HAP-1 (cell line): ENCODE measurements at regions not wholly inside any gene's neighbourhood (a gene's known extent, or its start where the extent isn't known, plus 50 kb on each side); places are given as distances from the start of the nearest gene placed in this dataset.
"Not testable (repeated sequence)": the region's sequence is repeated elsewhere in the genome, so short reads cannot be mapped to it uniquely, and the experiment has no call there.

ENCODE experiments used
- DNase-seq, 2 experiments: peaks; one replicate each; pipeline ENCODE4 v3.0.0-alpha.2; 2016 to 2020; ENCODE audit warnings: low spot score in 2 of 2
- H3K27me3 ChIP-seq: fragments of 250-450 bp; sonication (Bioruptor Pico); 2 replicates; pipeline ENCODE4 v1.5.1; 2020; ENCODE audit warnings: low read depth, mild to moderate bottlenecking, moderate library complexity
- H3K36me3 ChIP-seq: fragments of 250-450 bp; sonication (Bioruptor Pico); replicated peaks from 2 replicates; pipeline ENCODE4 v1.5.1; 2020; ENCODE audit warnings: mild to moderate bottlenecking
- H3K4me1 ChIP-seq: fragments of 250-450 bp; sonication (Bioruptor Pico); 2 replicates; pipeline ENCODE4 v1.5.1; 2020; ENCODE audit warnings: mild to moderate bottlenecking
- H3K4me3 ChIP-seq: fragments of 250-450 bp; sonication (Bioruptor Pico); 2 replicates; pipeline ENCODE4 v1.5.1; 2020; ENCODE audit warnings: mild to moderate bottlenecking, moderate library complexity
- H3K9me3 ChIP-seq: fragments of 250-450 bp; sonication (Bioruptor Pico); 2 replicates; pipeline ENCODE4 v1.5.1; 2020; ENCODE audit warnings: mild to moderate bottlenecking, moderate library complexity
- in situ Hi-C: fragments of 300-500 bp; cut with MboI; formaldehyde crosslinking; loops from 3 replicates; pipeline ENCODE4 v1.14.3; 2020; ENCODE audit warnings: low sequenced_read_pairs, inconsistent platforms, mixed read lengths

DNA sequence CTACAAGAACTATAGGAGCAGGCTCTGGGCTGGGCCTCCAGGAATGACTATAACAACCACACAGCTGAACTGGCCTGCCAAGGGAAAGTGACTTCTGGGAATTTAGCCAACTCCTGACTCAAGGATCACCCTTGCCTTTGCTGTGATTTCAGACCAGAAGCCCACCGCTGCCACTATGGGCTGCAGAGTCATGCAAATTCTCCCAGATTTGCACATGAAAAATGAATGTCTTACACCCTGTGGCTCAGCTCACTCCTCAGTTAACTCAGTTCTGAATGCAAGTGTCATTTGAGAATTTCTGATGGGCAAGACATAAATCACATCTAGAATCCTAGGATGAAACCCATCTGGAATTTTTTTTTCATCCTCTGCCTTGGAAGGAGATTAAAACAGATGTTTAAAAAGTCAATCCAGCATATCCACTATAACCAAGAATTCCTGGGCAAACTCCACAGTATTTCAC is 186.5 kb upstream of the BET1 start:
- Histone ChIP-seq H3K9me3 (no peaks in the 10 kb centered on the region), H3K27me3 (no peaks in the 10 kb centered on the region), H3K36me3 (no peaks in the 10 kb centered on the region), H3K4me1 (no peaks in the 10 kb centered on the region), H3K4me3 (no peak overlapping the region)
- peak in 1 of 2 experiments; percentile 26 for DNase-seq
- in situ Hi-C loops: no loop called here

DNA sequence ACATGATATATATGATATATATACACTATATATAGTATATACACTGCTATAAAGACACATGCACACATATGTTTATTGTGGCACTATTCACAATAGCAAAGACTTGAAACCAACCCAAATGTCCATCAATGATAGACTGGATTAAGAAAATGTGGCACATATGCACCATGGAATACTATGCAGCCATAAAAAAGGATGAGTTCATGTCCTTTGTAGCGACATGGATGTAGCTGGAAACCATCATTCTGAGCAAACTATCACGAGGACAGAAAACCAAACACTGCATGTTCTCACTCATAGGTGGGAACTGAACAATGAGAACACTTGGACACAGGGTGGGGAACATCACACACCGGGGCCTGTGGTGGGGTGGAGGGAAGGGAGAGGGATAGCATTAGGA is 190.3 kb upstream of the BET1 start:
- H3K4me1 ChIP-seq, DNase-seq, H3K9me3 ChIP-seq, H3K36me3 ChIP-seq, H3K27me3 ChIP-seq, H3K4me3 ChIP-seq, in situ Hi-C loops: not testable (repeated sequence)

DNA sequence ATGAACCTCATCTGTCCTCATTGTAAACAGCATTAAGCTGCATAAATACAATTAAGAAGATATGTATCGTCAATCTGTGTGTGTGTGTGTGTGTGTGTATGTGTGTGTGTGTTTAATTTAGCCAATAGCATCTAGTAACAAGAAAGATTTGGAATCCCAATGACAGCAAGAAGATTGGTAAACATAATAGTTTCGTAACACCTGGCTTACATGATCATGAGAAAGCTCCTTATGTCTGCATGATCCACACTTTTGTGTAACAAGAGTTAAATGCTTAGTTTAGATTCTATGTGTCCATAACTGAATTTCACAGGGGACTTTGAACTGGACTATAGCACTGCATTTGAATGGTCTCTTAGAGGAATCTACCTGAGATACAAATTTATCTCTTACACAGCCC is 191.0 kb upstream of the BET1 start:
- H3K27me3 ChIP-seq: no peaks in the 10 kb centered on the region
- no peak overlapping the region for H3K4me3 ChIP-seq
- H3K9me3 ChIP-seq: no peaks in the 10 kb centered on the region
- in situ Hi-C loops: no loop called here
- DNase-seq: no peak
- no peaks in the 10 kb centered on the region for H3K4me1 ChIP-seq
- no peaks in the 10 kb centered on the region for H3K36me3 ChIP-seq

DNA sequence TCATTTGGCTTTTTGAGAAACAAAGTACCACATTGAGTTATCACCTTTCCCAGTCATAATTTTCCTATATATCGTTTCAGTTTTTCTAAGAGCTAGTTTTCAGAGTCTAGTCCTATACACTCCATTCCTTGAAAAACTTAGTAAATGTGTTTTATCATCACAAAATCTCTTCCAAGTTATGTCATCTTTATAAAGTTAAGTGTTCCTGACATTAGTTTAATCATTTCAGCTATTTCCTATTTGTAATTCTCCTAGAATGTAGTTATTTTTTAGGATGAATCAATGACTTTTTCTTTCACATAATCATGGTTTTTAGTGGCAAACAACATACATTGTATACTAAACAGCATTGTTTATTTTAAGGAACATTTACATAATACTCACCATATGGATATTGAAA is 191.7 kb upstream of the BET1 start:
- no peak for DNase-seq
- Histone ChIP-seq H3K4me3 (no peak overlapping the region), H3K27me3 (no peaks in the 10 kb centered on the region), H3K36me3 (no peaks in the 10 kb centered on the region), H3K9me3 (no peaks in the 10 kb centered on the region), H3K4me1 (no peaks in the 10 kb centered on the region)
- in situ Hi-C loops: no loop called here

DNA sequence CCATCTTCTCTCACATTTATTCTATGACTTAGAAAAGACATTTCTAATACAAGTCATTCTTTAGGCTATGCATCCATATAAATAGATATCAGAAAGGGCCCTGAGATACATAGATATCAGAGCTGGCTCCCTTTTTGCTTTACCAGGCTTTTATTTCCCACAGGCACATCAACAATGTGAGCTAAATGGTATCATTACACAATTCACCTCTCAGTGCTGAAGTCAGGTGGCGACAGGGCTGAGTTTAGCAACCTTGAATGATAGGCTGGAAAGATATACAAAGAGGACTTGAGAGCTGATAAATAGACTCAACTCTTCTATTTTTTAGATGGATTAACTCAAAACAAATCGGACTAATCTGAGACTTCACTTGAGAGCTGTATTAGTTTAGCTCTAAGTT is 189.2 kb upstream of the COL1A2 start:
- H3K36me3 ChIP-seq: no peaks in the 10 kb centered on the region
- in situ Hi-C loops: no loop called here
- H3K27me3 ChIP-seq: peaks cover 3% of the 10 kb centered on the region; the same call in 1 of the 2 replicates
- H3K9me3 ChIP-seq: no peaks in the 10 kb centered on the region
- no peak overlapping the region for H3K4me3 ChIP-seq
- DNase-seq: no peak
- H3K4me1 ChIP-seq: no peaks in the 10 kb centered on the region

DNA sequence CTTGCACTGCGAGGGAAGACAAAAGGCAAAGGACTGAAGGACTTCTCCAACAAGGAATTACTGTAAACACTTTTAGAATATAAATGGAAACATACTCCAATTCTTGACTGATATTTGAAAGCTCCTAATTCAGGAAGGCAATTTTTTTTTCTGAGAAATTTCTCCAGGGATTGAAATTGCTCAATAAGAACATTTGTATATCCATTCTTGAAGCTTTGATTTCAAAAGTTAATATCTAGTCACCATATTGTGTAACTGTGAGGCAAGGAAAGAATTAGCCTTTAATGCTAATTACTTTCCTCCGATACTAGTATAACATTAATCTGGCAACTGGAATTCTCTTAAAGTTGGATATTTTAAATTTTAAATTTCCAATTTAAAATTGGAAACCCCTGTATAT is 188.4 kb upstream of the COL1A2 start:
- H3K4me1 ChIP-seq: no peaks in the 10 kb centered on the region

DNA sequence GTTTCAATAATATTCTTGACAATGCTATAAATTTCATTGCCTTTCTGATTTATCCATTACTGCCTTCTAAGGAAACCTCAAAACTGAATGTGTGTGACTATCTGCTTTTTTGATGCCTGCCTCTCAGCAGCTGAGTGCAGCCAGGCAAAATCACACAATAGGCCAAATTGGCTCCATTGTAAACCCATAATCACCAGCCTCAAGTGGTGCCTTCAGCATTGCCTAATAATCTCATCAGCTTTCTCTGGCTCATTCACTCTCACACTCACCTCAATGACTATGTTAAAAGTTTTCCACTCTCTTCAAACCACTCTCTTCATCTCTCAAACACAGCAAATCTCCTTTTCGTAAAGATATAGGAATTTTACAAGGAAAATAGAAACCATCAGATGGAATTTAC is 182.5 kb upstream of the COL1A2 start:
- Histone ChIP-seq H3K9me3 (0 out of 2 replicates have a peak, but pooled peaks cover 2% of the 10 kb centered on the region), H3K36me3 (no peaks in the 10 kb centered on the region), H3K4me3 (no peak overlapping the region), H3K27me3 (peaks cover 3% of the 10 kb centered on the region; the same call in 1 of the 2 replicates), H3K4me1 (no peaks in the 10 kb centered on the region)
- in situ Hi-C loops: no loop called here
- DNase-seq: no peak

More for the DNA sequence above, 188.4 kb upstream of the COL1A2 start:
- in situ Hi-C loops: no loop called here
- Histone ChIP-seq H3K9me3 (no peaks in the 10 kb centered on the region), H3K4me3 (no peak overlapping the region), H3K27me3 (peaks cover 3% of the 10 kb centered on the region; the same call in 1 of the 2 replicates), H3K36me3 (no peaks in the 10 kb centered on the region)
- no peak for DNase-seq

DNA sequence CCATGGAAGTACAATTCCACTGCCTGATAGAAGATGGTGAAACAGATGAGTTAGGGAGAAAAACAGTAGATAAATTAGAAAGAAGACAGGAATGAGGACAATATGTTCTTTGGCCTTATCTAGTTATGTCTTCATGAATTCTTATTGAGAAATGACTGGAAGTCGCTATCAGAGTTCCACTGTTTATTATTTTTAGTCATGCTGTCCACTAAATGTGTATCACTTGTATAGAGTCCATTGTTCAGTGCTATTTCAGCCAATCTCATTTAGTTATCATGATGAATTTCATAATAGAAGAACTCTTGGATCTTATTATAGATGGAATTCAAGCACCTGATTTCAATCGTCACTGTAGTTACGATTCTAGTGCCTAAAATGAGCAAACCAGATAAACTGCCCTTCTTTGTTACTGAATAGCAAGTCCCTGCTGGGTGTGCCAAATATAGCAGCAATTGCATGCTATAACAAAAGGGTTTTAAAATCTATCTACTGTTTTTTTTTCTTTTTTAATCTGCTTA is 177.7 kb upstream of the COL1A2 start:
- H3K36me3 ChIP-seq: no peaks in the 10 kb centered on the region
- H3K27me3 ChIP-seq: no peaks in the 10 kb centered on the region
- H3K4me1 ChIP-seq: no peaks in the 10 kb centered on the region
- H3K9me3 ChIP-seq: 0 out of 2 replicates have a peak, but pooled peaks cover 2% of the 10 kb centered on the region
- DNase-seq: no peak
- H3K4me3 ChIP-seq: no peak overlapping the region
- in situ Hi-C loops: no loop called here

DNA sequence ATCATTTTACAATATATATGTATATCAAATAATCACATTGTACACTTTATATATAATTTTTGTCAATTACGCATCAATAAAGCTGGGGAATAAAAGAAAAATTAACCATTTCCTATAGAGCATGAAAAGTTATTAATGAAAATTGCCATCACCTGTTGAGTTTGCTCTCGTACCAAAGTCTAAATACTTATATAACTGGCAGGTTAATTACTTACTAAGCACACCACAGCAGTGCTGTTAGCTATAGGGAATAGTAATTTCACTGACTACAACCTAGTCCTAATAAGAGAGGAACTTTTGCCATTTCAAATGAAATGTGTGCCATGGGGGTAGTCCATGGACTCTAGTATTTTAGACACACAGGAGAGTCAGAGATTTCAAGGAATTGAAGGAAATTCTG is 176.9 kb upstream of the COL1A2 start:
- Histone ChIP-seq H3K36me3 (no peaks in the 10 kb centered on the region), H3K4me1 (no peaks in the 10 kb centered on the region), H3K27me3 (no peaks in the 10 kb centered on the region), H3K4me3 (no peak overlapping the region), H3K9me3 (0 out of 2 replicates have a peak, but pooled peaks cover 2% of the 10 kb centered on the region)
- no peak for DNase-seq
- in situ Hi-C loops: no loop called here

DNA sequence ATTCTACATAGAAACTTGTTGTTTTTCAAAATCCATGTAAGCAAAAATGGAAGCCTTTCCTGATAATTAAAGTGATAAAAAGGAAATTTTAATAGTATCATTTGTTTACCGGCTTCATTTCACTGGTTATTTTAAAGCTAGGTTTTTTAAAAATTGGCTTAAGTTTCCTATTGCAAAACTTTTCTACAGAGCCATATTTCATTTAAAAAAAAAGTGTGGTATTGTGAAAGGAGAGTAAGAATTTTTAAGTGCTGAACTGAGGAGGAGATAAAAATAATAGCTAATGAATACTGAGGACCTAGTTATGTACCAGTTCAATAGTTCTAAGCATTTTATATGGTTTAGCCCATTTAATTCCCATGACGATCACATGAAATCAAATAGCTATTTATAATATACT is 172.2 kb upstream of the COL1A2 start:
- in situ Hi-C loops: no loop called here
- no peaks in the 10 kb centered on the region for H3K9me3 ChIP-seq
- DNase-seq: no peak
- H3K4me1 ChIP-seq: no peaks in the 10 kb centered on the region
- H3K36me3 ChIP-seq: no peaks in the 10 kb centered on the region
- H3K27me3 ChIP-seq: no peaks in the 10 kb centered on the region
- H3K4me3 ChIP-seq: no peak overlapping the region

DNA sequence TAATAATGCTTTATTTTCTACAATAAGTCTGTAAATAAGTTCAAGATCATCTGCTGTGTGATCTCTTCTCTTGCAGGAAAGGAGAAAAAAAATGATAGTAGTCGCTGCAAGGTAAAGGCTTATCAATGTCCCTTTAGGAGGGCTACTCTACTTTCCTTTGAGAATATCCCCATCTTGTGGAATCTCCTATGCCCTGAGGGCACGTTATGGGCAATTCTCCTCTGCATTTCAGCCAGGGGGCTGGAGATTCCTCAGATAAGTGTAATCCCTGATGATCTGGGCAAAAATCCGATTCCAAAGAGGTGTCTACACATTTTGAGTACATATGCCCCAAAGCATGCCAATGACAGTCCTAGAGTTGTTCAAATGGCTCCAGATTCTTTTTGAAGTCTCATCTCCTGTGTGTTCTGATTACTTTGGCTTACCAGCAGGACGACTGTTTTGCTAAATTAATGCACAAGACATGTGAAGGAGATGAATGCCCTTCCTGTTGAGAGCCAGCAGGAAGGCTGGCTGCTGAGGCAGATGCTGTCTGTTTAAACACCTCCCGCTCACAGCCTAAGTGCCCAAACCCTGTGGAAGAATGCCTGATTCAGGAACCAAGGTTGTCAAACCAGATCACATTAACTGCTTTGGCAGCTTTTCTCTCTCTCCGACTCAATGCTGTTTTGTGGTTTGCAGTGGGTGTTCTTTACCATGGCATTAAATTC is 171.2 kb upstream of the COL1A2 start:
- in situ Hi-C loops: no loop called here
- peak in 1 of 2 experiments; percentile 11 for DNase-seq
- H3K36me3 ChIP-seq: no peaks in the 10 kb centered on the region
- H3K27me3 ChIP-seq: no peaks in the 10 kb centered on the region
- no peaks in the 10 kb centered on the region for H3K4me1 ChIP-seq
- no peak overlapping the region for H3K4me3 ChIP-seq
- H3K9me3 ChIP-seq: no peaks in the 10 kb centered on the region

DNA sequence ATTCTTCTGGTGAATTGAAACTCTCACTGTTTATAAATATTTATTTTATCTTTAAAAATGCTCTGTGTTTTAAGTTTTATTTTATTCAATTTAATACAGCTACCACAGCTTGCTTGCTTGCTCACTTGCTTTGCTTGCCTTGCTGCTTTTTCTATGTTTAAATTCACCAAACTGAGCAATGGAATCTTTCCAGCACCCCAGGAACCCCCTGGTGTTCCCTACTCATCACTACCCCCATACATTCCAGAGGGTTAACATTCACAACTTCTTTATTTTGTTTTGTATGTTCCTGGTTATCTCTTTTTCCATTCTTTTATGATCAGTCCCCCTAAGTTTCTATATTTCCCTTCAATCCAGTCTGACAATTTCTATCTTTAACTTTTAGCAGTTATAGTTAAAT is 166.5 kb upstream of the COL1A2 start:
- Histone ChIP-seq H3K4me3 (no peak overlapping the region), H3K4me1 (no peaks in the 10 kb centered on the region), H3K36me3 (no peaks in the 10 kb centered on the region), H3K9me3 (no peaks in the 10 kb centered on the region), H3K27me3 (no peaks in the 10 kb centered on the region; the same call in 1 of the 2 replicates)
- in situ Hi-C loops: no loop called here
- no peak for DNase-seq

DNA sequence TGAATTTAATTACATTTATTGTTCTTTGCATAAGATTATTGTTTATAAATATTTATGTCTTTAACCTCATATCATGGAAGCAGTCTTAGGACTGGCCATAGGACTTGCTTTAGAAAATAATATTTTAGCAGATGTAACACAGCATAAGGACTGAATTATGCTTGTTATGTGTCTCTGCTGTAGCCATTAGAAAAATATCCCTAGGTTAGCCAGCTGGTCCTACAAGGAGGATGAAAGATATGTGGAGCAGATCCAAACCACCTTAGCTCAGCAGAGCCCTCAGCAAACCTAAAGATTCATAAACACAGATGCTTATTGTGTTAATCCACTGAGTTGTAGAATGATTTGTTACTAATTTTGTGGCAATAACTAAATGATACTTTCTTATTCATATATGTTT is 166.0 kb upstream of the COL1A2 start:
- Histone ChIP-seq H3K4me1 (no peaks in the 10 kb centered on the region), H3K36me3 (no peaks in the 10 kb centered on the region), H3K9me3 (no peaks in the 10 kb centered on the region), H3K27me3 (no peaks in the 10 kb centered on the region; the same call in 1 of the 2 replicates), H3K4me3 (no peak overlapping the region)
- in situ Hi-C loops: no loop called here
- no peak for DNase-seq

DNA sequence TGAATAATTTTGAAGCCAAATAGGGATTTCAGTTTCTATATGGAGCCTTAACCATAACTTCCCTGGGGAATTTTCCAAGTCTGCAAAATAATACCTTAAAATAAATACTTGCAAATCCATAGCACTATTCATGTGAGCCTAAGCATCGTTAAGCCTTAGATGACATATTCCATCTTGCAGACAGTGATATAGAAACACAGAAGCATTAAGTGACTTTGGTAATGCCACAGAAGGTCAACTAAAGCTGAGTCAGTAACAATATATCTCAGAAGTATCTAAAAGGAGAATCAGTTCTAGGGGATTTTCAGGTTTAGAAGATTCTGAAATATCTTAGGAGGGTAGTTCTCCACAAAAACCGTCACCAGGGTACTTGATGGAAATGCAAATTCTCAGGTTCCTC is 163.4 kb upstream of the COL1A2 start:
- in situ Hi-C loops: no loop called here
- no peaks in the 10 kb centered on the region for H3K4me1 ChIP-seq
- no peak for DNase-seq
- no peaks in the 10 kb centered on the region; the same call in 1 of the 2 replicates for H3K27me3 ChIP-seq
- H3K36me3 ChIP-seq: no peaks in the 10 kb centered on the region
- no peak overlapping the region for H3K4me3 ChIP-seq
- H3K9me3 ChIP-seq: no peaks in the 10 kb centered on the region
